Mesenteric fat pad (tissue), 1 donor: ENCODE measurements at regions not wholly inside any gene's neighbourhood (a gene's known extent, or its start where the extent isn't known, plus 50 kb on each side); places are given as distances from the start of the nearest gene placed in this dataset.
"Not testable (repeated sequence)": the region's sequence is repeated elsewhere in the genome, so short reads cannot be mapped to it uniquely, and the experiment has no call there.

Source experiments
- DNase-seq: peaks from one replicate; pipeline ENCODE4 v3.0.0-alpha.2; 2020; ENCODE audit warnings: low spot score
- donor health status: DM: yes; HTN: yes; CAD: no.

GRCh38 chr6:50993941-50994720, 175.5 kb downstream of the TFAP2B start:
- no peak for DNase-seq

- DNase-seq: no peak
These were observed 176.4 kb downstream of the TFAP2B start for GRCh38 chr6:50995036-50995435.

- no peak for DNase-seq
These were observed 180.2 kb downstream of the TFAP2B start for GRCh38 chr6:50998905-50999304.

- no peak for DNase-seq
These were observed 182.7 kb downstream of the TFAP2B start for GRCh38 chr6:51001399-51001798.

GRCh38 chr6:51004380-51004779, 185.7 kb downstream of the TFAP2B start:
- no peak for DNase-seq

- DNase-seq: no peak
These were observed 187.1 kb downstream of the TFAP2B start for GRCh38 chr6:51005779-51006178.

- no peak for DNase-seq
These were observed 188.6 kb downstream of the TFAP2B start for GRCh38 chr6:51007237-51007636.

- not testable (repeated sequence) for DNase-seq
These were observed 190.0 kb downstream of the TFAP2B start for GRCh38 chr6:51008693-51009092.

GRCh38 chr6:51013376-51013775, 194.7 kb downstream of the TFAP2B start:
- no peak for DNase-seq

GRCh38 chr6:51015394-51015793, 196.7 kb downstream of the TFAP2B start:
- DNase-seq: no peak

GRCh38 chr6:51016489-51016888, 197.8 kb downstream of the TFAP2B start:
- no peak for DNase-seq

GRCh38 chr6:51019806-51020205, 201.1 kb downstream of the TFAP2B start:
- DNase-seq: no peak

GRCh38 chr6:51021171-51021570, 202.5 kb downstream of the TFAP2B start:
- DNase-seq: no peak

GRCh38 chr6:51024126-51024525, 205.5 kb downstream of the TFAP2B start:
- DNase-seq: no peak

- DNase-seq: no peak
These were observed 206.6 kb downstream of the TFAP2B start for GRCh38 chr6:51025082-51025777.

- no peak for DNase-seq
These were observed 208.8 kb downstream of the TFAP2B start for GRCh38 chr6:51027283-51028065.

GRCh38 chr6:51028276-51028675, 209.6 kb downstream of the TFAP2B start:
- no peak for DNase-seq

- DNase-seq: no peak
These were observed 210.9 kb downstream of the TFAP2B start for GRCh38 chr6:51029561-51029960.

GRCh38 chr6:51045548-51045947, 226.9 kb downstream of the TFAP2B start:
- no peak for DNase-seq

GRCh38 chr6:51049288-51049982, 230.8 kb downstream of the TFAP2B start:
- DNase-seq: no peak
